HEK293T (cell line): ENCODE measurements at regions not wholly inside any gene's neighbourhood (a gene's known extent, or its start where the extent isn't known, plus 50 kb on each side); places are given as distances from the start of the nearest gene placed in this dataset.

Experiments used
- CTCF ChIA-PET: fragments of 350-600 bp; formaldehyde crosslinking; extraction: SDS; loops from one replicate; lab custom pipeline; 2021; ENCODE audit warnings: antibody characterized with exemption, inconsistent platforms; lab: Yijun Ruan, JAX
- POLR2A ChIA-PET: fragments of 350-600 bp; formaldehyde crosslinking; extraction: SDS; loops from one replicate; lab custom pipeline; 2020; ENCODE audit warnings: antibody characterized with exemption, inconsistent platforms; lab: Yijun Ruan, JAX
- DNase-seq: peaks from one replicate; pipeline ENCODE4 v3.0.0; 2012; ENCODE audit warnings: mixed read lengths; ENCODE audit errors: extremely low spot score
- ARNT ChIP-seq: fragments of 450-650 bp; IDR thresholded peaks from 2 replicates; pipeline ENCODE4 v1.6.1; 2017; ENCODE audit warnings: mild to moderate bottlenecking
- BHLHE40 ChIP-seq: fragments of 450-650 bp; IDR thresholded peaks from 2 replicates; pipeline ENCODE4 v1.6.1; 2016; ENCODE audit warnings: mild to moderate bottlenecking, moderate library complexity, borderline replicate concordance
- CTBP1 ChIP-seq: fragments of 450-650 bp; IDR thresholded peaks from 2 replicates; pipeline ENCODE4 v1.6.1; 2016; ENCODE audit warnings: borderline replicate concordance
- ELF4 ChIP-seq: fragments of 450-650 bp; IDR thresholded peaks from 2 replicates; pipeline ENCODE4 v1.6.1; 2017; ENCODE audit warnings: antibody characterized with exemption
- FOXA1 ChIP-seq: fragments of 450-650 bp; IDR thresholded peaks from 2 replicates; pipeline ENCODE4 v1.6.1; 2016; ENCODE audit warnings: mild to moderate bottlenecking
- FOXK2 ChIP-seq: fragments of 450-650 bp; IDR thresholded peaks from 2 replicates; pipeline ENCODE4 v1.6.1; 2016; ENCODE audit warnings: mild to moderate bottlenecking
- FOXM1 ChIP-seq: fragments of 450-650 bp; IDR thresholded peaks from 2 replicates; pipeline ENCODE4 v1.6.1; 2017; ENCODE audit warnings: mild to moderate bottlenecking, borderline replicate concordance
- HDGF ChIP-seq: fragments of 450-650 bp; IDR thresholded peaks from 2 replicates; pipeline ENCODE4 v1.6.1; 2017; ENCODE audit warnings: antibody characterized with exemption, borderline replicate concordance
- L3MBTL2 ChIP-seq: fragments of 450-650 bp; conservative IDR thresholded peaks from 2 replicates; pipeline ENCODE4 v1.6.1; 2016; ENCODE audit warnings: mild to moderate bottlenecking
- LEF1 ChIP-seq: fragments of 450-650 bp; IDR thresholded peaks from 2 replicates; pipeline ENCODE4 v1.6.1; 2017; ENCODE audit warnings: mild to moderate bottlenecking, borderline replicate concordance
- NFRKB ChIP-seq: fragments of 450-650 bp; IDR thresholded peaks from 2 replicates; pipeline ENCODE4 v1.6.1; 2016; ENCODE audit warnings: mild to moderate bottlenecking, moderate library complexity
- SP1 ChIP-seq: fragments of 450-650 bp; IDR thresholded peaks from 2 replicates; pipeline ENCODE4 v1.6.1; 2017
- SUZ12 ChIP-seq: fragments of 450-650 bp; IDR thresholded peaks from 2 replicates; pipeline ENCODE4 v1.6.1; 2016; ENCODE audit warnings: mild to moderate bottlenecking
- TARDBP ChIP-seq: fragments of 450-650 bp; IDR thresholded peaks from 2 replicates; pipeline ENCODE4 v1.6.1; 2016
- ZNF384 ChIP-seq: fragments of 450-650 bp; IDR thresholded peaks from 2 replicates; pipeline ENCODE4 v1.6.1; 2016
- TF ChIP-seq, protein P1 (sequence below): fragments of 450-650 bp; IDR thresholded peaks from 2 replicates; pipeline ENCODE4 v1.6.1; 2016

DNA sequence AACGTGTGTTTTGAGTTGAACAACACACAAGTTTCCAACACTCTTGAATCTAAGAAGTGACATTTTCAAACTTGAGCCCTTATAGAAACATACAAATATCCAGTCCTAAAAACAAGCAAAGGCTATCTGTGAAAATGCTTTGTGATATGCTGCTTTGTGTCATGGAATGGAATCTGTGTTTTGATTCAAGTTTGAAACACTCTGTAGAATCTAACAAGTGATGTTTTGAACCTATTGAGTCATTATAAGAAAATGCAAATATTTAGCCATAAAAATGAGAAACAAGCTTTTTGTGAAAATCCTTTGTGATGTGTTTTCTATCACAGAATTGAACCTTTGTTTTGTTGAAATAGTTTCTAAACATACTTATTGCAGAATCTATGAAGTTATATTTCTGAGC, 105.7 kb upstream of the VPREB1 start:
- TF ChIP-seq TARDBP (no peak), FOXK2 (no peak), SUZ12 (no peak), NFRKB (no peak), CTBP1 (no peak), FOXM1 (no peak), BHLHE40 (no peak), ELF4 (no peak), FOXA1 (no peak), L3MBTL2 (no peak), HDGF (no peak), ZNF384 (no peak), LEF1 (no peak), ARNT (no peak), SP1 (no peak)
- TF ChIP-seq, protein P1, sequence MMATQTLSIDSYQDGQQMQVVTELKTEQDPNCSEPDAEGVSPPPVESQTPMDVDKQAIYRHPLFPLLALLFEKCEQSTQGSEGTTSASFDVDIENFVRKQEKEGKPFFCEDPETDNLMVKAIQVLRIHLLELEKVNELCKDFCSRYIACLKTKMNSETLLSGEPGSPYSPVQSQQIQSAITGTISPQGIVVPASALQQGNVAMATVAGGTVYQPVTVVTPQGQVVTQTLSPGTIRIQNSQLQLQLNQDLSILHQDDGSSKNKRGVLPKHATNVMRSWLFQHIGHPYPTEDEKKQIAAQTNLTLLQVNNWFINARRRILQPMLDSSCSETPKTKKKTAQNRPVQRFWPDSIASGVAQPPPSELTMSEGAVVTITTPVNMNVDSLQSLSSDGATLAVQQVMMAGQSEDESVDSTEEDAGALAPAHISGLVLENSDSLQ = no peak
- CTCF ChIA-PET = interaction anchor here (0.6 kb wide), 2 partner anchors 58 to 97 kb away, joined by 3 to 4 read pairs; no protein-coding TSS in a partner anchor
- POLR2A ChIA-PET = no interaction called here
- no peak for DNase-seq

DNA sequence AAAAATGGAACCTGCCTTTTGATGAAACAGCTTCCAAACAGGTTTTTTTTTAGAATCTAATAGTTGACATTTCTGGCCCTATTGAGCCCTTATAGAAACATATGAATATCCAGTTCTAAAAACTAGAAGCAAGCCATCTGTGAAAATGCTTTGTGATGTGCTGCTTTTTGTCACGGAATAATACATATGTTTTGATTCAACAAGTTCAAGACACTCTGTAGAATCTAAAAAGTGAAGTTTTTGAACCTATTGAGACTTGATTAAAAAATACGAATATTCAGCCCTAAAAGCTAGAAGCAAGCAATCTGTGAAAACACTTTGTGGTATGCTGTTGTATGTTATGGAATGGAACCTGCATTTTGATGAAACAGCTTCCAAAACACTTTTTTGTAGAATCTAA, 106.7 kb upstream of the VPREB1 start:
- ChIA-PET CTCF (no interaction called here), POLR2A (no interaction called here)
- no peak for DNase-seq
- no peak for TF ChIP-seq FOXM1
- TF ChIP-seq, protein P1 = no peak
- TF ChIP-seq HDGF = no peak
- no peak for TF ChIP-seq L3MBTL2
- TF ChIP-seq SUZ12 = no peak
- TF ChIP-seq ELF4 = no peak

DNA sequence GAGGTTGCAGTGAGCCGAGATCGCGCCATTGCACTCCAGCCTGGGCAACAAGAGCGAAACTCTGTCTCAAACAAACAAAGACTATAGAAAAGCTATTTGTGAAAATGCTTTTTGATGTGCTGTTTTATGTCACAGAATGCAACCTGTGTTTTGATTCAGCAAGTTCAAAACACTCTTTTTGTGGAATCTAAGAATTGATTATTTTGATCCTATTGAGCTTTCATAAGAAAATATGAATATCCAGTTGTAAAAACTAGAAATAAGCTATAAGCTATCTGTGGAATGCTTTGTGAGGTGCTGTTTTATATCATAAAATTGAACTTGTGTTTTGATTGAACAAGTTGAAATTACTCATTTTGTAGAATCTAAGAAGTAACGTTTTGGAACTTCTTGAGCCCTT, 110.7 kb upstream of the VPREB1 start:
- CTCF ChIA-PET = no interaction called here
- no peak for DNase-seq
- TF ChIP-seq BHLHE40 = no peak
- no peak for TF ChIP-seq FOXM1
- no peak for TF ChIP-seq SP1
- no peak for TF ChIP-seq CTBP1
- no peak for TF ChIP-seq NFRKB
- TF ChIP-seq TARDBP = no peak
- TF ChIP-seq HDGF = no peak
- TF ChIP-seq LEF1 = no peak
- no peak for TF ChIP-seq FOXK2
- no peak for TF ChIP-seq FOXA1
- no peak for TF ChIP-seq ZNF384
- TF ChIP-seq L3MBTL2 = no peak
- TF ChIP-seq, protein P1 = no peak
- POLR2A ChIA-PET = no interaction called here

DNA sequence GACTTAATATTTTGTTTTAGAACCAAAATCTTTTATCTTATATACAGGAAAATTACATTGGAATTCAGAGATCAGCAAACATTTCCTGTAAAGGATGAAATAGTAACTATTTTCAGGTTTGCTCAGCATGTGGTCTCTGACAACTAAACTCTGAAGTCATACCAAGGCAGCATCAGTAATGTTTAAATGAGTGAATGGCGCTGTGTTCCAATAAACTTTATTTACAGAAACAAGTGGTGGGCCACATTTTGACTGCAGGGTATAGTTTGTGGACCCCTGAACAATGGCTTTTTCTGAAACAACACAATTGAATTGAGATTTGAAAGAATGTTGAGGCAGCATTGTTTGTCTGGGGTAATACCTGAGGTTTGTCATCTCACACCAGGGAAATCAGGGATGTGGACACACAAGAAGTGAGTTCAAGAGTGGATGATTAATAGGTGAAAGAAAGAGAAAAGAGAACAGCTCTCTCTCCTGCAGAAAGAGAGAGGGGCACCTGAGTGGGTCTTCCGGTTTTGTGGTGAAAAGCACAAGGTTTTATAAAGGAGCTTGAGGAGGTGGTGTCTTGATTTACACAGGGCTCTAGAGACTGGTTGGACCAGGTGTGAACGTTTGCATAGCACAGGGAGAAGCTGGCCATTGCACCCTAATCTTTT, 113.5 kb upstream of the VPREB1 start:
- CTCF ChIA-PET = no interaction called here
- TF ChIP-seq FOXA1 (no peak), ARNT (no peak), BHLHE40 (no peak), TARDBP (no peak), FOXK2 (no peak), SUZ12 (no peak), NFRKB (no peak), ZNF384 (no peak), HDGF (no peak), L3MBTL2 (no peak), CTBP1 (no peak), SP1 (no peak), FOXM1 (no peak), ELF4 (no peak), LEF1 (no peak)
- TF ChIP-seq, protein P1 = no peak
- POLR2A ChIA-PET = interaction anchor here (0.7 kb wide), 1 partner anchor 214 kb away, joined by 3 read pairs; no protein-coding TSS in a partner anchor
- no peak for DNase-seq

DNA sequence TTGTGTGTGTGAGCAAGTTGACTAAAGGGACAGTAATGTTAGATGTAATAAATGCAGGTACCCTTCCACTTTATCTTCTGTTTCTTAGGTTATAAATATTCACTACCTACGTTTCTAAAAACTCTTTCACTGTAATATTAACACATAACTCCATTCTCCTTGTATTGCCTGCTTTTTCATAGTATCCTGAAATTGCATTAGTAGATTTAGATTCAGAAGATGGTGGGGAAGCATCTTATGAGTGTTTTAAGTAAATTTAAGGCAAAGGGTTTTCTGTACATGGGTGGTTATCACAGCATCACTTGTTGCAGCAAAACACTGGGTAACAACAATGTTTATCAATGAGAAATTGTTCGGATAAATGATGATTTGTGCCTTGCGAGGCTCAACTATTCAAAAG, 115.2 kb upstream of the VPREB1 start:
- ChIA-PET POLR2A (no interaction called here), CTCF (no interaction called here)
- TF ChIP-seq ZNF384 (no peak), FOXM1 (no peak), HDGF (no peak), FOXA1 (no peak), SUZ12 (no peak), LEF1 (no peak), NFRKB (no peak), L3MBTL2 (no peak), CTBP1 (no peak), ELF4 (no peak), ARNT (no peak), TARDBP (no peak), SP1 (no peak)
- no peak for DNase-seq
